ENCODE measurements at regions not wholly inside any gene's neighbourhood (a gene's known extent, or its start where the extent isn't known, plus 50 kb on each side); places are given as distances from the start of the nearest gene placed in this dataset.
A peak's percentile ranks its signal among the peaks of the same experiment; 100 is the strongest.

GRCh38 chr14:89524990-89525667 is 108.1 kb upstream of the FOXN3 start:
- DNase-seq (ENCODE audit: low read depth in 2 of 2) = no peak
- H3K4me3 ChIP-seq (replicated peaks in 1 of 2; ENCODE audit: low read depth in 2 of 2, low read length in 2 of 2) = no peak overlapping the region
- no peak for TF ChIP-seq CTCF (IDR thresholded peaks at IDR 0.05; ENCODE audit: low read depth, low read length)

GRCh38 chr14:89524412-89524811 is 107.4 kb upstream of the FOXN3 start:
- no peak for DNase-seq (ENCODE audit: low read depth in 2 of 2)
- no peak overlapping the region for H3K4me3 ChIP-seq (replicated peaks in 1 of 2; ENCODE audit: low read depth in 2 of 2, low read length in 2 of 2)
- no peak for TF ChIP-seq CTCF (IDR thresholded peaks at IDR 0.05; ENCODE audit: low read depth, low read length)

- DNase-seq (ENCODE audit: low read depth in 2 of 2) = no peak
- no peak for TF ChIP-seq CTCF (IDR thresholded peaks at IDR 0.05; ENCODE audit: low read depth, low read length)
- no peak overlapping the region for H3K4me3 ChIP-seq (replicated peaks in 1 of 2; ENCODE audit: low read depth in 2 of 2, low read length in 2 of 2)
Measured at GRCh38 chr14:89521988-89522387, 105.0 kb upstream of the FOXN3 start.

GRCh38 chr14:89519040-89519439 is 102.0 kb upstream of the FOXN3 start:
- no peak for TF ChIP-seq CTCF (IDR thresholded peaks at IDR 0.05; ENCODE audit: low read depth, low read length)
- H3K4me3 ChIP-seq (replicated peaks in 1 of 2; ENCODE audit: low read depth in 2 of 2, low read length in 2 of 2) = no peak overlapping the region
- no peak for DNase-seq (ENCODE audit: low read depth in 2 of 2)

GRCh38 chr14:89516173-89516572 is 99.1 kb upstream of the FOXN3 start:
- no peak for DNase-seq (ENCODE audit: low read depth in 2 of 2)
- no peak overlapping the region for H3K4me3 ChIP-seq (replicated peaks in 1 of 2; ENCODE audit: low read depth in 2 of 2, low read length in 2 of 2)
- TF ChIP-seq CTCF (IDR thresholded peaks at IDR 0.05; ENCODE audit: low read depth, low read length) = no peak

GRCh38 chr14:89514601-89515000 is 97.6 kb upstream of the FOXN3 start:
- H3K4me3 ChIP-seq (replicated peaks in 1 of 2; ENCODE audit: low read depth in 2 of 2, low read length in 2 of 2) = no peak overlapping the region
- DNase-seq (ENCODE audit: low read depth in 2 of 2) = no peak
- TF ChIP-seq CTCF (IDR thresholded peaks at IDR 0.05; ENCODE audit: low read depth, low read length) = no peak

GRCh38 chr14:89509891-89510290 is 92.9 kb upstream of the FOXN3 start:
- TF ChIP-seq CTCF (IDR thresholded peaks at IDR 0.05; ENCODE audit: low read depth, low read length) = no peak
- no peak overlapping the region for H3K4me3 ChIP-seq (replicated peaks in 1 of 2; ENCODE audit: low read depth in 2 of 2, low read length in 2 of 2)

More at GRCh38 chr14:89509891-89510290, 92.9 kb upstream of the FOXN3 start:
- peak; percentile 21 to 31 for DNase-seq (ENCODE audit: low read depth in 2 of 2)

Measured in cardiac fibroblast (primary cell).